Heart right ventricle (tissue), 16 donors: ENCODE measurements at regions not wholly inside any gene's neighbourhood (a gene's known extent, or its start where the extent isn't known, plus 50 kb on each side); places are given as distances from the start of the nearest gene placed in this dataset.

ENCODE experiments used
- ATAC-seq, 8 donors: fragments of 200-7000 bp; cut with Tn5 transposase; one replicate each; pipeline ENCODE4 v1.9.1; 2020; ENCODE audit warnings: mild to moderate bottlenecking in 8 of 8, moderate library complexity in 8 of 8, moderate number of reproducible peaks in 1 of 8
- DNase-seq, 2 donors: peaks; one replicate each; pipeline ENCODE4 v3.0.0-alpha.2; 2020
- H3K27ac ChIP-seq, 10 donors: fragments of 200-600 bp; sonication (generic) in 2 of 10; one replicate each; pipeline versions ENCODE4 v1.5.0 to v1.8.0; 2020 to 2022; ENCODE audit warnings: mild to moderate bottlenecking in 3 of 10
- H3K27me3 ChIP-seq, 7 donors: fragments of 200-600 bp; one replicate each; pipeline ENCODE4 v1.8.0; 2021 to 2022; ENCODE audit warnings: mild to moderate bottlenecking in 2 of 7
- H3K36me3 ChIP-seq, 9 donors: fragments of 200-600 bp; sonication (generic) in 1 of 9; one replicate each; pipeline versions ENCODE4 v1.5.0 to v1.8.0; 2020 to 2022; ENCODE audit warnings: mild to moderate bottlenecking in 2 of 9
- H3K4me1 ChIP-seq, 9 donors: fragments of 200-600 bp; sonication (generic) in 1 of 9; one replicate each; pipeline versions ENCODE4 v1.5.0 to v1.8.0; 2020 to 2022; ENCODE audit warnings: mild to moderate bottlenecking in 4 of 9
- H3K4me3 ChIP-seq, 10 donors: fragments of 200-600 bp; sonication (generic) in 2 of 10; one replicate each; pipeline versions ENCODE4 v1.5.0 to v1.8.0; 2020 to 2022; ENCODE audit warnings: mild to moderate bottlenecking in 7 of 10, moderate library complexity in 2 of 10
- H3K9me3 ChIP-seq, 11 donors: fragments of 200-600 bp in 10 of 11; sonication (generic) in 2 of 11; one replicate each; pipeline versions ENCODE4 v1.5.0 to v1.8.0; 2013 to 2022; ENCODE audit warnings: mild to moderate bottlenecking in 2 of 11, control low read depth in 1 of 11, moderate library complexity in 1 of 11
- WGBS, 2 donors: extraction: QIAGEN DNeasy Blood & Tissue Kit; methylation state at CpG; one replicate each; pipeline ENCODE4 v1.1.7; 2013; ENCODE audit warnings: inconsistent platforms in 1 of 2; 5-methylcytosine and 5-hydroxymethylcytosine counted together
- intact Hi-C, 10 donors: fragments of 100-400 bp; cut with DNase I; formaldehyde crosslinking; loops; one replicate each; pipeline versions ENCODE4 v1.11.1 to v1.14.2; 2022
- TF ChIP-seq, protein P1 (sequence below), 9 donors: fragments of 200-600 bp; sonication (generic) in 2 of 9; IDR thresholded peaks; one replicate each; pipeline versions ENCODE4 v1.5.0 to v1.8.0; 2021 to 2022; ENCODE audit warnings: antibody characterized with exemption in 9 of 9, mild to moderate bottlenecking in 5 of 9, moderate library complexity in 1 of 9
- donor health status: Arrhythmogenic right ventricular cardiomyopathy.
- donor health status: ischemic (EF 13 %, LVEDD 7.1; RV severe dilation, severe dysfunction).
- donor health status: healthy with polysubstance abuse.
- donor health status: DM: no; HTN: yes; CAD: no.
- donor health status: DM: no; HTN: no; CAD: no.
- donor health status: ischemic (EF 25% LVEDD 6.9; RV normal size, moderate dysfunction).
- donor health status: ischemic (EF 25% LVEDD 5.7; RV mildly dilated, moderate dysfunction).
- donor health status: healthy.
- donor health status: DM: yes; HTN: yes; CAD: no.
- donor health status: Ischemic cardiomyopathy.
- donor health status: ischemic (EF 35%, LVEDD 5.7; RV mildly dilated, moderate dysfunction).
- donor health status: nonischemic (EF 11% LVEDD 7.7; RV severe dilation, severe dysfunction).
- donor health status: DM: yes; HTN: yes; CAD: no.
- donor health status: PGD.
- donor health status: ischemic (EF 29% LVEDD 5.4; RV normal size, mild dysfunction).
- donor health status: nonischemic (EF 23%, LVEDD 6.1; RV moderate dilation, normal function).

- ATAC-seq = no peak
- no peaks in the 10 kb centered on the region for H3K36me3 ChIP-seq
- intact Hi-C loops = no loop called here
- no peak overlapping the region for H3K27ac ChIP-seq
- 76 to 81% methylated on average over 3 of the region's 3 CpGs for WGBS, 2 donors
- no peaks in the 10 kb centered on the region for H3K27me3 ChIP-seq
- no peak for DNase-seq
- H3K4me1 ChIP-seq = no peaks in the 10 kb centered on the region
- no peak overlapping the region for H3K4me3 ChIP-seq
- peaks cover 0 to 13% (median 0%) of the 10 kb centered on the region in 11 donors for H3K9me3 ChIP-seq
- TF ChIP-seq, protein P1, sequence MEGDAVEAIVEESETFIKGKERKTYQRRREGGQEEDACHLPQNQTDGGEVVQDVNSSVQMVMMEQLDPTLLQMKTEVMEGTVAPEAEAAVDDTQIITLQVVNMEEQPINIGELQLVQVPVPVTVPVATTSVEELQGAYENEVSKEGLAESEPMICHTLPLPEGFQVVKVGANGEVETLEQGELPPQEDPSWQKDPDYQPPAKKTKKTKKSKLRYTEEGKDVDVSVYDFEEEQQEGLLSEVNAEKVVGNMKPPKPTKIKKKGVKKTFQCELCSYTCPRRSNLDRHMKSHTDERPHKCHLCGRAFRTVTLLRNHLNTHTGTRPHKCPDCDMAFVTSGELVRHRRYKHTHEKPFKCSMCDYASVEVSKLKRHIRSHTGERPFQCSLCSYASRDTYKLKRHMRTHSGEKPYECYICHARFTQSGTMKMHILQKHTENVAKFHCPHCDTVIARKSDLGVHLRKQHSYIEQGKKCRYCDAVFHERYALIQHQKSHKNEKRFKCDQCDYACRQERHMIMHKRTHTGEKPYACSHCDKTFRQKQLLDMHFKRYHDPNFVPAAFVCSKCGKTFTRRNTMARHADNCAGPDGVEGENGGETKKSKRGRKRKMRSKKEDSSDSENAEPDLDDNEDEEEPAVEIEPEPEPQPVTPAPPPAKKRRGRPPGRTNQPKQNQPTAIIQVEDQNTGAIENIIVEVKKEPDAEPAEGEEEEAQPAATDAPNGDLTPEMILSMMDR (IDR thresholded peaks at IDR 0.05) = no peak
These were observed 839.1 kb downstream of the SH3BGRL start for GRCh38 chrX:82041034-82041433.

DNA sequence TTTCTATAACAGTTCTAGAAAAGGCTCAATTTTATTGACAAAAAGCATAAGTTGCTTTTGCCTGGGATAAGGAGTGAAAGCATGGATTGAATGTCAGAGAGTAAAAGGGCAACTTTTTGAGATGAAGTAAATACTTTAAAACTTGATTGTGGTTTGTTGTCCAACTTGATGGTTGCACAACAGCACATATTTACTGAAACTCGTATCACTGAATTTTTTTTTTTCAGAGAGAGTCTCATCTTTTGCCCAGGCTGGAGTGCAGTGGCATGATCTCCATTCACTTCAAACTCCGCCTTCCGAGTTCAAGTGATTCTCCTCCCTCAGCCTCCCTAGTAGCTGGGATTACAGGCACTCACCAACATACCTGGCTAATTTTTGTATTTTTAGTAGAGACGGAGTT is 856.8 kb downstream of the SH3BGRL start:
- 83 to 89% methylated on average over 4 of the region's 4 CpGs for WGBS, 2 donors
- Histone ChIP-seq H3K27ac (no peak overlapping the region), H3K27me3 (no peaks in the 10 kb centered on the region), H3K9me3 (no peaks in the 10 kb centered on the region), H3K36me3 (no peaks in the 10 kb centered on the region), H3K4me1 (no peaks in the 10 kb centered on the region), H3K4me3 (no peak overlapping the region)
- TF ChIP-seq, protein P1 (IDR thresholded peaks at IDR 0.05) = no peak
- intact Hi-C loops = no loop called here
- ATAC-seq (no peak), DNase-seq (no peak)

DNA sequence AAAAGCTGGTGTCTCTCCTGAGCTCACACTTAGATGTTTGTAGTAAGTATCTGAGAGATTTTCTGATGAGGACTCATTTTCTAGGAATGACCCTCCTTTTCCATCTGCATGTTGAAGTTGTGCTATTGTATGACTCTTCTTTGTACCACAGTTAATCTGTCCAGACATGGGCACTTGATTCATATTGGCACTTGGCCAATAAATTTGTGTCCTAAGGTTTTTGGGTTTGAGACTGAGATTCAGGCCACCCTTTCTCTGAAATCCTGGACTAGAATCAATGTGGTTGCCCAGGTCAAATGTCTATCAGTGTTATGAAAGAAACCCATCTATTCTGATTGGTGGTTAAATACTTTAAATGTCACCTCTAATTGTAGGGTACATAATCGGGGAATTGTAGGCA is 869.0 kb downstream of the SH3BGRL start:
- intact Hi-C loops = no loop called here
- TF ChIP-seq, protein P1 (IDR thresholded peaks at IDR 0.05) = no peak
- no peak for ATAC-seq
- H3K27ac ChIP-seq = no peak overlapping the region
- no peaks in the 10 kb centered on the region for H3K27me3 ChIP-seq
- no peak for DNase-seq
- no peaks in the 10 kb centered on the region for H3K36me3 ChIP-seq
- no peak overlapping the region for H3K4me3 ChIP-seq
- 81% methylated on average over 1 of the region's 1 CpG for WGBS, 2 donors
- no peaks in the 10 kb centered on the region for H3K4me1 ChIP-seq
- H3K9me3 ChIP-seq = no peaks in the 10 kb centered on the region

- intact Hi-C loops = no loop called here
- Histone ChIP-seq H3K4me1 (no peaks in the 10 kb centered on the region), H3K36me3 (no peaks in the 10 kb centered on the region), H3K9me3 (peaks cover 0 to 19% (median 0%) of the 10 kb centered on the region in 11 donors), H3K27me3 (peaks cover 0 to 5% (median 0%) of the 10 kb centered on the region in 7 donors), H3K27ac (no peak overlapping the region), H3K4me3 (no peak overlapping the region)
- TF ChIP-seq, protein P1 (IDR thresholded peaks at IDR 0.05) = no peak
- 0 to 4% methylated on average over 1 of the region's 1 CpG for WGBS, 2 donors
- no peak for ATAC-seq
- DNase-seq = no peak
These were observed 879.1 kb downstream of the SH3BGRL start for GRCh38 chrX:82081027-82081426.
